ENCODE measurements at regions not wholly inside any gene's neighbourhood (a gene's known extent, or its start where the extent isn't known, plus 50 kb on each side); places are given as distances from the start of the nearest gene placed in this dataset.

DNA sequence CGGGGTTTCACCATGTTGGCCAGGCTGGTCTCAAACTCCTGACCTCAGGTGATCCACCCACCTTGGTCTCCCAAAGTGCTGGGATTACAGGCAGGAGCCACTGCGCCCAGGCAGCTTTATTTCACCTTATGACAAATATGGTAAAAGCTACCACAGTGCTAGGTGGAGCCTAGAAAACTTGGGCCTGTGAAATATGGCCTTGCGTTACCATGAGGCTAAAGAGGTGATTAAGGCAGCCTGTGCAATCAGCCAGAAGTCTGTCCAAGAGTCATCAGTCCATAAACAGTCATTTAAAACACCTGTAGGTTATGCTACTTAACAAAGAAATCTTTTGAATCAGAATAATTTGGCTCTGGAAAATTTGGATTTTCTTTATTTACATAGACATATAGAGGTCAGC is 114.8 kb upstream of the ANKH start:
- no peaks in the 10 kb centered on the region for H3K23me2 ChIP-seq (ENCODE audit: low read depth, low read length)
- H3K27ac ChIP-seq (ENCODE audit: low read depth, low read length) = no peak overlapping the region
- no peaks in the 10 kb centered on the region for H3K9me3 ChIP-seq (ENCODE audit: insufficient read depth in 2 of 2, low read depth in 1 of 2, low read length in 1 of 2)
- no peak overlapping the region for H3K56ac ChIP-seq (replicated peaks; ENCODE audit: insufficient read length, low read depth, low read length)
- no peak overlapping the region for H2BK20ac ChIP-seq (ENCODE audit: low read length)
- H3K23ac ChIP-seq (ENCODE audit: insufficient read length) = no peak overlapping the region
- H3K36me3 ChIP-seq (ENCODE audit: control insufficient read depth in 2 of 4, insufficient read depth in 4 of 4, low read length in 3 of 4) = no peaks in the 10 kb centered on the region
- no peak overlapping the region for H2BK15ac ChIP-seq (ENCODE audit: low read length)
- H3K9ac ChIP-seq (replicated peaks in 1 of 4; ENCODE audit: extremely low read depth in 1 of 4, low read depth in 3 of 4, low read length in 3 of 4) = no peak overlapping the region
- 91% methylated on average over 3 of the region's 3 CpGs; no CpG with 5 or more reads in 1 of the 2 experiments for WGBS, 2 experiments (ENCODE audit: extremely low coverage in 1 of 2, insufficient coverage in 1 of 2, insufficient read length in 1 of 2, insufficient replicate concordance in 2 of 2, low coverage in 1 of 2, low lambda C conversion rate in 2 of 2, missing lambda C conversion rate in 1 of 2)
- DNase-seq (ENCODE audit: low read depth in 1 of 2, low spot score in 2 of 2) (no peak), FAIRE-seq (no peak)
- H4K20me1 ChIP-seq (replicated peaks in 1 of 2; ENCODE audit: control insufficient read depth in 1 of 2, insufficient read depth in 2 of 2, low read length in 2 of 2) = no peaks in the 10 kb centered on the region
- H3K4me1 ChIP-seq (replicated peaks in 1 of 4; ENCODE audit: control insufficient read depth in 3 of 4, insufficient read depth in 4 of 4, low read length in 3 of 4) = no peaks in the 10 kb centered on the region
- H3K27me3 ChIP-seq (replicated peaks in 1 of 4; ENCODE audit: control insufficient read depth in 3 of 4, extremely low read depth in 1 of 4, insufficient read depth in 3 of 4, low read length in 3 of 4) = no peaks in the 10 kb centered on the region
- H2BK120ac ChIP-seq (replicated peaks; ENCODE audit: low read depth, low read length) = no peak overlapping the region
- no peaks in the 10 kb centered on the region for H3K79me2 ChIP-seq (ENCODE audit: control insufficient read depth in 1 of 2, insufficient read depth in 2 of 2, low read length in 2 of 2)
- H4K5ac ChIP-seq (ENCODE audit: insufficient read length, low read depth, low read length) = no peak overlapping the region
- CTCF ChIA-PET (ENCODE audit: partially characterized antibody) = interaction anchor here (0.6 to 1.6 kb wide), 6 partner anchors 17 to 569 kb away, joined by 3 to 6 read pairs (median 4); no protein-coding TSS in a partner anchor
- H2BK5ac ChIP-seq (ENCODE audit: low read depth, low read length) = no peak overlapping the region
- H3K4me2 ChIP-seq (ENCODE audit: insufficient read depth in 1 of 2, low read depth in 2 of 2, low read length in 2 of 2) = no peak overlapping the region
- H3K79me1 ChIP-seq (ENCODE audit: low read depth, low read length) = no peaks in the 10 kb centered on the region; the same call in 1 of the 2 replicates
- no peak overlapping the region for H4K8ac ChIP-seq (ENCODE audit: extremely low read depth, insufficient read depth, low read length)
- H3K18ac ChIP-seq (ENCODE audit: extremely low read depth, low read length) = no peak overlapping the region
- no peak overlapping the region for H3K14ac ChIP-seq (ENCODE audit: insufficient read length)
- POLR2A ChIA-PET (ENCODE audit: partially characterized antibody) = no interaction called here
- H3K4ac ChIP-seq (replicated peaks; ENCODE audit: insufficient read length, low read depth, low read length) = no peak overlapping the region
- H4K91ac ChIP-seq (replicated peaks; ENCODE audit: insufficient read length, low read length) = no peak overlapping the region
- H3K4me3 ChIP-seq (ENCODE audit: extremely low read depth in 1 of 4, insufficient read depth in 2 of 4, low read depth in 3 of 4, low read length in 4 of 4) = no peak overlapping the region
- TF ChIP-seq POLR2A (IDR thresholded peaks at IDR 0.05; ENCODE audit: control extremely low read depth in 1 of 2, low read depth in 2 of 2, low read length in 2 of 2) = no peak
- no peak for TF ChIP-seq NRF1 (IDR thresholded peaks at IDR 0.05; ENCODE audit: low read depth, low read length)
- TF ChIP-seq TEAD4 (IDR thresholded peaks at IDR 0.05; ENCODE audit: low read depth, low read length) = no peak
- no peak for TF ChIP-seq EZH2 (IDR thresholded peaks at IDR 0.05; ENCODE audit: low read depth, low read length, severe bottlenecking)
- no peak for TF ChIP-seq BCL11A (IDR thresholded peaks at IDR 0.05; ENCODE audit: low read depth in 2 of 2, low read length in 2 of 2)
- no peak for TF ChIP-seq TAF7 (optimal IDR thresholded peaks at IDR 0.05; ENCODE audit: borderline replicate concordance, low read depth, low read length)
- TF ChIP-seq MAFK (IDR thresholded peaks at IDR 0.05; ENCODE audit: low read depth, low read length) = no peak
- no peak for TF ChIP-seq E2F6 (IDR thresholded peaks at IDR 0.05)
- TF ChIP-seq YY1 (IDR thresholded peaks at IDR 0.05; ENCODE audit: low read depth, low read length) = no peak
- TF ChIP-seq KDM4A (IDR thresholded peaks at IDR 0.05; ENCODE audit: low read depth, low read length, severe bottlenecking) = no peak
- no peak overlapping the region for H2AK5ac ChIP-seq (ENCODE audit: low read depth, low read length)
- no peak overlapping the region for H2AFZ ChIP-seq (ENCODE audit: low read length)
- no peak overlapping the region for H2BK12ac ChIP-seq (ENCODE audit: low read depth, low read length)

Data from H1 (cell line).